Muscle layer of colon (tissue), 2 donors: ENCODE measurements at regions not wholly inside any gene's neighbourhood (a gene's known extent, or its start where the extent isn't known, plus 50 kb on each side); places are given as distances from the start of the nearest gene placed in this dataset.

Experiments
- H3K27ac ChIP-seq: one replicate; pipeline ENCODE4 v1.7.0; 2013; ENCODE audit warnings: low read depth, mild to moderate bottlenecking, low read length, moderate library complexity
- H3K27me3 ChIP-seq, 2 donors: one replicate each; pipeline ENCODE4 v1.7.0; 2013; ENCODE audit warnings: low read length in 2 of 2, mild to moderate bottlenecking in 2 of 2; ENCODE audit not compliant: insufficient read depth in 2 of 2, control insufficient read depth in 1 of 2
- H3K36me3 ChIP-seq: one replicate; pipeline ENCODE4 v1.7.0; 2013; ENCODE audit warnings: mild to moderate bottlenecking, low read length; ENCODE audit not compliant: insufficient read depth
- H3K4me1 ChIP-seq: one replicate; pipeline ENCODE4 v1.7.0; 2013; ENCODE audit warnings: mild to moderate bottlenecking, low read length; ENCODE audit not compliant: insufficient read depth
- H3K4me3 ChIP-seq, 2 donors: one replicate each; pipeline ENCODE4 v1.7.0; 2013; ENCODE audit warnings: low read length in 2 of 2, low read depth in 1 of 2, mild to moderate bottlenecking in 1 of 2, moderate library complexity in 1 of 2
- H3K9ac ChIP-seq: one replicate; pipeline ENCODE4 v1.7.0; 2013; ENCODE audit warnings: low read length
- H3K9me3 ChIP-seq: one replicate; pipeline ENCODE4 v1.7.0; 2013; ENCODE audit warnings: mild to moderate bottlenecking, low read length
- donor health status: abdominal sarcoma.
- donor health status: Adenocarcinoma of cecum.

DNA sequence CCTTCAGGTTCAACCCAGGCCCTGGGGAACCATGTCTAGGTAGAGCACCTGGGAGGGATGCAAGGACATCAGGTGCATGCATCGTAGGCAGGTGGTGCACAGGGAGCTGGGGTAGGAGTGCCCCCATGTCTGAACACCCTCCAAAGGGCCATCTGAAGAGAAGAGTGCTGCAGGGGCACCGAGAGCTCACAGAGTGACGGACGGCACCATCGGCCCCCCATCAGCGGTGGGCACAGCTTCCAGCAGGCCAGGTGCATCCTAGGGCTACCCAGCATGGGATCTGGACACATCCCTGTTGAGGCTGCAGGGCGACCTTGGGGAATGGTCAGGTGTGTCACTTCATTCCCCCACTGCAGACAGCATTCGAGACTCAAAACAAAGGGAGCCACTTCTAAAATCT lies 138.3 kb upstream of the CDH4 start:
- Histone ChIP-seq H3K4me3 (no peak overlapping the region), H3K27ac (no peak overlapping the region), H3K9me3 (no peaks in the 10 kb centered on the region), H3K4me1 (no peaks in the 10 kb centered on the region), H3K9ac (no peak overlapping the region), H3K36me3 (no peaks in the 10 kb centered on the region), H3K27me3 (peaks cover 0 to 9% of the 10 kb centered on the region in 2 donors)

DNA sequence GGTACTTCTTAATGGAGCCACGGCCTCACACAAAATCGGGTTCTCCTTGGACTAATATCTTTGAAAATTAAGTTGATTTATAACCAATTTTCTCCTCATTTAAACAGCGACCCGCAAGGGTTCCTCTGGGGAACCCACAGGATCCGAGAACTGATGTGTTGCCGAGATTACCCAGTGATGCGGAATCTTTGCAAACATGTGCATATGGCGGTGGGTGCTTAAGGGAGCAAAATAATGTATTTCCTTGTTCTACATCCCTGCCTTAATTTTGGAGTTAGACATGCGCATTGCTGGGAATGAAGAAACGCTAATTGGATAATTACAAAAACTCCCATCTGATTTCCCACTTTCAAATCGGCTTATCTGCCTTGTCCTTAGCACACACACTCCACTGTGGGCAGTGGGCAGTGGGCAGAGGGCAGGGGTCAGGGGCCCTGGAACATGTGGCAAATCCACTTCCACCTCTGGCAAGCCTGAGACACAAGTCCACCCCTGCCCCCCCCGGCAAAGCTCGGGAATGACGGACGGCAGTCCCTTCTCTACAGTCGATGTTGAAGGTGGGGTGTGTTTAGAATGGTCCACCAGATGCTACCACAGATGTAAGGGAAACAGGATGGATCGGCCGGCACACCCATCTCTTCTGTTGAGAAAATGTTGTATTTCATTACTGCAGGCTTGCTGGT lies 137.4 kb upstream of the CDH4 start:
- H3K9ac ChIP-seq: no peak overlapping the region
- no peaks in the 10 kb centered on the region for H3K36me3 ChIP-seq
- H3K4me3 ChIP-seq: no peak overlapping the region
- H3K4me1 ChIP-seq: no peaks in the 10 kb centered on the region
- H3K27ac ChIP-seq: no peak overlapping the region
- peaks cover 0 to 15% of the 10 kb centered on the region in 2 donors for H3K27me3 ChIP-seq
- no peaks in the 10 kb centered on the region for H3K9me3 ChIP-seq

DNA sequence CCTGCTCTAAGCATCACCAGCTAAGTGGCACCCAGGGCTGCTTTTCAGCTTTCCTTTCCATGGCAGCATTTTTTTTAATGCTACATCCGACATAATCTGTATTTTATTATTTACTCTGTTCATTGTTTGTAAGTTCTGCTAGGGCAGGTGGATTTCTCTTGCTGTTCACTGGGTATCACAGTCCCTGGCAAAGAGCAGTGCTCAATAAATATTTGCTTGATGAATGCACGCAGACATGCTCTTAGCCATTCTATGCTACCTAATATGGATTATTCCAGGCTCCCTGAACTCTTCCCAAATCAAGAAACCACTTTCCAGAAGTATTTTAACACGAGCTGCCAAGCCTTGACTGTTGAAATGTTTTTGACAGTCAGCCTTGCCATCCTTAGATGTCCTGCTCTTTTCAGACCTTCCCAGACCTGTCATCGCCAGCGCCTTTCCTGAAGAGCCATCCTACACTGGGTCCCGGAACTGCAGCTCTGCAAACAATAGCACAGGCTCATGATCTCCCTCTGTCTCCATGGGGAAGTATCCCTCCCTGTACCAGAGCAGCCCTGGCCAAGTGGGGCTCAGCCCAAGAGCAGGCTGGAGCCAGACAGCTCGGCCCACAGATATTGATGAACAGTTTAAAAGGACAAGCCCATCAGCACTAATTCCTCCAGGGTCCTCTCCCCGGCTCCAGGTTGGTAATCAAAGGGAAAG lies 136.5 kb upstream of the CDH4 start:
- no peaks in the 10 kb centered on the region for H3K4me1 ChIP-seq
- peaks cover 0 to 15% of the 10 kb centered on the region in 2 donors for H3K27me3 ChIP-seq
- H3K36me3 ChIP-seq: no peaks in the 10 kb centered on the region
- no peak overlapping the region for H3K4me3 ChIP-seq
- no peaks in the 10 kb centered on the region for H3K9me3 ChIP-seq
- no peak overlapping the region for H3K9ac ChIP-seq
- H3K27ac ChIP-seq: no peak overlapping the region

DNA sequence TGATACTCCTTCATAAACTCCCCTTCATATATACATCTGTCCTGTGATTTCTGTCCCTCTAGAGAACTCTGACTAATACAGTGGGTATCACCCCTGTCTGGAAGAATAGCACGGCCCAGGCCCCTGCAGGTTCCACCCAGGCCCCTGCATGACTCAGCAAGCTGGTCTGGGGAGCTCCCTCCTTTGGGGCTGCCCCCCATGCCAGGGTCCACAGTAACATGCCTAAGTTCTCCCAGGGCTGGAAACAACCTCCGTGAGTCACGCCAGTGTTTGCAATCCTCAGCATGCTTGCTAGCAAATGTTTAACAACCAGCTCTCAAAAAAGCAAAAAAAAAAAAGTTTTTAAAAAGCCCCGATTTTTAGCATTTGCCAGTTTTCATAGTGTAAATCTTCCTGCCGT lies 134.3 kb upstream of the CDH4 start:
- Histone ChIP-seq H3K9ac (no peak overlapping the region), H3K4me3 (no peak overlapping the region), H3K36me3 (no peaks in the 10 kb centered on the region), H3K9me3 (no peaks in the 10 kb centered on the region), H3K27me3 (peaks cover 0 to 15% of the 10 kb centered on the region in 2 donors), H3K4me1 (no peaks in the 10 kb centered on the region), H3K27ac (no peak overlapping the region)

DNA sequence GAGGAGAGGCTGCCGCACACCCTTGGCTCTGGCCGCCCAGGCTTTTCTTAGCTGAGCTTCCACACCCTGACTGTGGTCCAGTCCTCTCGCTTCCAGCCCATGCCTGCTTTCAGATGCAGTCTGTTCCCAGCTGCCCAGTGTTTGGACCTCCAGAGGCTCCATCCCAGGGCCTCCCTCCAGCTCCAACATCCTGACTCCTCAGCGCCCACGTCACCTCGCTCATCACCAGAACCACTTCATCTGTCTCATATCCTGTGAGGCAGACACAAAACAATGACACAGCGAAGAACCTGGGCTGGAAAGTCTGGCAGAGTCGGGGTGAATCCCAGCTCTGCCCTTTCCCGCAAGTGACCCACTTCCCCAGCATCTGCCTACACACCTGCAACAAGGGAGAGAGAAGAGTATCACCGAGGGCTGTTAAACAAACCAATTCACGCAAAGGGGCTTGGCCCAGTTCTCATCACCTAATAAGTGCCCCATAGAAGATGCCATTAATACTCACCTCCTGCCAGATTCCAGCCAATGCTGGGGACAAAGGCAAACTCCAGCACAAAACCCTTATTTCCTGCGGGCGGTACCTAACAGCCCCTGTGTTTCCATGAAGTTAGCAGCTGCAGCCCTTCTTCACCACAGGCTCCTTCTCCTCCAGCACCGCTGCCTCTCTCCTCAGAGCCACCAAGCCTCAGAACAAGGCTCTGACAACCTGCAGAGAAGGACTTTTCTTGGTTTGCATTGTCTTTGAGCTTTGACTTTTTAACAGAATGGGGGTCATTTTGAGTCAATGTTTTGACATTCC lies 133.4 kb upstream of the CDH4 start:
- H3K4me3 ChIP-seq: no peak overlapping the region
- no peaks in the 10 kb centered on the region for H3K36me3 ChIP-seq
- no peak overlapping the region for H3K9ac ChIP-seq
- no peaks in the 10 kb centered on the region for H3K9me3 ChIP-seq
- H3K27me3 ChIP-seq: peaks cover 0 to 15% of the 10 kb centered on the region in 2 donors
- H3K27ac ChIP-seq: no peak overlapping the region
- H3K4me1 ChIP-seq: no peaks in the 10 kb centered on the region

DNA sequence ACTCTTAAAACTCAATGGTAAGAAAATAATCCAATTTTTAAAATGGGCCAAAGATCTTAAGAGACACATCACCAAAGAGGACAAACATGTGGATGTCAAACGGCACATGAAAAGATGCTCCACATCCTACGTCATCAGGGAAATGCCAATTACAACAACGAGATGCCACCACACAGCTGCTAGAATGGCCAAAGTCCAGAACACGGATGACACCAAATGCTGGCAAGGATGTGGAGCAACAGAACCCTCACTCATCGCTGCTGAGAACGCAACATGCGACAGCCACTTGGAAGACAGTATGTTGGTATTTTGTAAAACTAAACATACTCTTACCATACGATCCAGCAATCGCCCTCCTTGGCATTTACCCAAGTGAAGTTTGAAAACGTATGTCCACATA lies 132.8 kb upstream of the CDH4 start:
- no peaks in the 10 kb centered on the region for H3K9me3 ChIP-seq
- H3K4me3 ChIP-seq: no peak overlapping the region
- peaks cover 0 to 15% of the 10 kb centered on the region in 2 donors for H3K27me3 ChIP-seq
- no peak overlapping the region for H3K27ac ChIP-seq
- H3K9ac ChIP-seq: no peak overlapping the region
- H3K4me1 ChIP-seq: no peaks in the 10 kb centered on the region
- H3K36me3 ChIP-seq: no peaks in the 10 kb centered on the region

DNA sequence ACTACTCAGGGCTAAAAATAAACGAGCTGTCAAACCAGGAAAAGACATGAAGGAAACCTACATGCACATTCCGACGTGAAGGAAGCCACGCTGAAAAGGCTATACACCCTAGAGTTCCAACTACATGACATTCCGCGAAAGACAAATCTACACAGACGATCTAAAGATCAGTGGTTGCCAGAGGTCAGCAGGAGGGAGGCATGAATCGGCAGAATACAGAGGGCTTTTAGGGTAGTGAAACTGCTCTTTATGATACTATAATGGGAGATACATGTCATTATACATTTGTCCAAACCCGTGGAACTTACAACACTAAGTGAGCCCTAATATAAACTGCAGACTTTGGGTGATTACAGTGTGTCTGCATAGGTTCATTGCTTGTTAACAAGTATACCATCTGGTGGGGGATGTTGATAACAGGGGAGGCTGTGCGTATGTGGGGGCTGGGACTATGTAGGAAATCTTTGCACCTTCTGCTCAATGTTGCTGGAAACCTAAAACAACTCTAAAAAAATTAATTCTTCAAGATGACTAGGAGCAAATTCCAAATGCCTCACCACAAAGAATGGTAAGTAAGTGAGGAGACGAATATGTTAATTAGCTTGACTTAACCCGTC lies 132.2 kb upstream of the CDH4 start:
- H3K36me3 ChIP-seq: no peaks in the 10 kb centered on the region
- H3K9me3 ChIP-seq: no peaks in the 10 kb centered on the region
- H3K4me3 ChIP-seq: no peak overlapping the region
- no peak overlapping the region for H3K9ac ChIP-seq
- no peak overlapping the region for H3K27ac ChIP-seq
- peaks cover 0 to 15% of the 10 kb centered on the region in 2 donors for H3K27me3 ChIP-seq
- no peaks in the 10 kb centered on the region for H3K4me1 ChIP-seq

DNA sequence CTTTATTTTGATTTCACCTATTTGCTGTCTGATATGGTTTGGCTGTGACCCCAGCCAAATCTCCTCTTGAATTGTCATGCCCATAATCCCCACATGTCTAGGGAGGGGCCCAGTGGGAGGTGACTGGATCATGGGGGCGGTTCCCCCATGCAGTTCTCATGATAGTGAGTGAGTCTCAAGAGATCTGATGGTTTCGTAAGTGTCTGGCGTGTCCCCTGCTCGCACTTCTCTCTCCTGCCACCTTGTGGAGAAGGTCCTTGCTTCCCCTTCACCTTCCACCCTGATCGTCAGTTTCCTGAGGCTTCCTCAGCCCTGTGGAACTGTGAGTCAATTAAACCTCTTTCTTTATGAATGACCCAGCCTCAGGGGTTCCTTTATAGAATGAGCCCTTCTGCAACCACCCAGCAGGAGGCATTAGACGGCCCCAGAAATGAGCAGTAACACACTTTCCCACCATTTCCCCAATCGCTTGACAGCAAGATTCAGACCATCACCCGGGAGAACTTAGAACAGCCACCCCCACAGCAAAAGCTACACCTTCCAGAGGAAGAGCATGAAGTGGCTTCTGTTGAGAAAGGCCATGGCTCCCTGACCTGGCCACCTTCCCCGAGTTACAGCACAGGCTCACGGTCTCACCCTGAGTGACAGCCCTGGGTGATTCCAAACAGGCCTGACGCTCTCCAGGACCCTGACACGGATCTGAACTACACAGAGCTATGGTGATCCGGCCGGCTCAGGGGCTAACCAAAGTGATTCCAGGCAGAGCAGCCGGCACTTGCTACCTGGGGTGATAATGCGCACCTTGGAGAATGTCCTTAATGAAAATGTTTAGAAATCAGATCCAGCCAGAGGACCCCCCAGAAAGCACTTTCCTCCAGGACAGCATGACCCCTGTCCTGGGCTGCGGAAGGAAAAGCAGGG lies 131.2 kb upstream of the CDH4 start:
- H3K27ac ChIP-seq: no peak overlapping the region
- peaks cover 0 to 12% of the 10 kb centered on the region in 2 donors for H3K27me3 ChIP-seq
- H3K4me1 ChIP-seq: no peaks in the 10 kb centered on the region
- no peaks in the 10 kb centered on the region for H3K36me3 ChIP-seq
- H3K9ac ChIP-seq: no peak overlapping the region
- no peaks in the 10 kb centered on the region for H3K9me3 ChIP-seq
- no peak overlapping the region for H3K4me3 ChIP-seq

DNA sequence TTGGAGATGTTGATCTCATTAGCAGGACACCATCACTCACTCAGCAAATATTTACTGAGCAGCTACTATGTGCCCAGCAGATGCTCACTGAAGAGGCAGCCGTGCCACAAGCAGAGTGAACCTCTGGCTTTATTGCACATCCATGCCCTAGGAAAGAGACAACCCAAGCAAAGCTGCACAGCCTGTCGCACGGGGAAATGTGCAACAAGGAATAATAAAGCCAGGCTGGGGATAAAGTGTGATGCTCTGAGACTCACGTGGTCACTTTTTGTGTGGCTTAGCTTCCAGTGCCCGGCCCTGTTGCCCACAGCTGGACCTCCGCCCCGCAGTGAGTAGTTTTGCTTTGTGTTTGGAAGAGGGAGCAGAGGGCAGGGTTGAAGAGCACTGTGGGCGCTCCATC lies 130.4 kb upstream of the CDH4 start:
- Histone ChIP-seq H3K27me3 (peaks cover 0 to 11% of the 10 kb centered on the region in 2 donors), H3K36me3 (no peaks in the 10 kb centered on the region), H3K27ac (no peak overlapping the region), H3K9ac (no peak overlapping the region), H3K9me3 (no peaks in the 10 kb centered on the region), H3K4me1 (no peaks in the 10 kb centered on the region), H3K4me3 (no peak overlapping the region)

DNA sequence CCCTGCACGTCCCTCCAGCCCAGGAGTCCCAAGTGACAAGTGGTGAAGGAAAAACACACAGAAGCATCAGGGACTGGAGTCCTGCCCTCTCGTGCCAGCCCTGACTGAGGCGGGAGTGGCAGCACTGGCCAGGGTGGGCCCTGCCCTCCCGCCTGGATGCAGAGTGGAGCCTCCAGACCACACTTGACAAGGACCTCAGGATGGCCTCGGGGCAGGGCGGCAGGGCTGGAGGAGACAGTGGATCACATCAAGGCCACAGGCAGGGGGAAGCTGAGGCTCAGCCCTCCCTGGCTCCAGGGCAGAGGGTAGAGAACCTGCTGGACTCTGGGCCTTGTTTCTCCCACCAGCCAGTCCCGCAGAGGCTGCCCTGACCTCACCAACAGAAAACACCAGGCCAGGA lies 128.8 kb upstream of the CDH4 start:
- H3K27me3 ChIP-seq: peaks cover 0 to 10% of the 10 kb centered on the region in 2 donors
- no peak overlapping the region for H3K4me3 ChIP-seq
- H3K9ac ChIP-seq: no peak overlapping the region
- H3K9me3 ChIP-seq: no peaks in the 10 kb centered on the region
- no peak overlapping the region for H3K27ac ChIP-seq
- H3K4me1 ChIP-seq: no peaks in the 10 kb centered on the region
- no peaks in the 10 kb centered on the region for H3K36me3 ChIP-seq
